ENCODE measurements at regions not wholly inside any gene's neighbourhood (a gene's known extent, or its start where the extent isn't known, plus 50 kb on each side); places are given as distances from the start of the nearest gene placed in this dataset.

DNA sequence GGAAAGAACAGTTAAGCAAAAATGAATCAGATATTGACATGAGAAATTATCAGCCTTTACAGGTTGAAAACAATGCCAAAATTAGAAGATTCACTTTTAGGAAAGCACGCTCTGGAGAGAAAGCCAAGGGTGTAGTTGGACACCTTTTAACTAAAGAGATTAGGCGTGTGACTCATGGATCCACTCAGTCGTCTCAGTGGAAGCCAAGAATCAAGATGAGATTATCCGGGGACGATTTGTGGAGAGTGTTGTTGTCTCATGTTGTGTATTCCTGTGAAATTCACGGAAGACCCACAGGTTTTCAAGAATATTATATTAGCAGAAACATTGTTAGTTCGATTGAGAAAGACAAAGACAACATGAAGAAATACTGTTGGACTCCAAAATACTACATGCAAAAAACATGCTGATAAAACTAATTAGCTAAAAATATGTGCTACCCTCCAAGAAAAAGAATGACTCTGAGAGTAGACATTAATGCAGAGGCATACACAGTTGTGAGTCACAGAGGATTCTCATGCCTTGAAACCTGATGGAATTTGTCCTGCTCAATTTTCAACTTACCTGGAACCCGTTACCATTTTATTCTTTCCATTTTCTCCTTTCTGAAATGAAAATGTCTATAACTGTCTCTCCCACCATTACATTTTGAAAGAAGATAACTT lies 192.1 kb upstream of the RND3 start:
- TF ChIP-seq POLR2A (IDR thresholded peaks at IDR 0.05) (no peak), CTCF (IDR thresholded peaks at IDR 0.05) (no peak)
- DNase-seq (ENCODE audit: low spot score in 2 of 2): no peak
- H3K4me3 ChIP-seq (ENCODE audit: low read depth, poor library complexity, severe bottlenecking): no peak overlapping the region
- WGBS, 2 donors: 53 to 54% methylated on average over 8 of the region's 8 CpGs
- intact Hi-C loops (cut with DNase I; ENCODE audit: low total_unique reads): no loop called here

GRCh38 chr2:150677551-150677950 lies 190.1 kb upstream of the RND3 start:
- no peak overlapping the region for H3K4me3 ChIP-seq (ENCODE audit: low read depth, poor library complexity, severe bottlenecking)
- TF ChIP-seq POLR2A (IDR thresholded peaks at IDR 0.05) (no peak), CTCF (IDR thresholded peaks at IDR 0.05) (no peak)
- intact Hi-C loops (cut with DNase I; ENCODE audit: low total_unique reads): no loop called here
- 70 to 71% methylated on average over 4 of the region's 4 CpGs for WGBS, 2 donors
- DNase-seq (ENCODE audit: low spot score in 2 of 2): no peak

GRCh38 chr2:150676747-150677383 lies 189.4 kb upstream of the RND3 start:
- no peak for DNase-seq (ENCODE audit: low spot score in 2 of 2)
- no peak overlapping the region for H3K4me3 ChIP-seq (ENCODE audit: low read depth, poor library complexity, severe bottlenecking)
- intact Hi-C loops (cut with DNase I; ENCODE audit: low total_unique reads): no loop called here
- TF ChIP-seq CTCF (IDR thresholded peaks at IDR 0.05) (no peak), POLR2A (IDR thresholded peaks at IDR 0.05) (no peak)
- WGBS, 2 donors: 62 to 83% methylated on average over 3 of the region's 3 CpGs

- intact Hi-C loops (cut with DNase I; ENCODE audit: low total_unique reads): no loop called here
- TF ChIP-seq POLR2A (IDR thresholded peaks at IDR 0.05): no peak
- no peak for TF ChIP-seq CTCF (IDR thresholded peaks at IDR 0.05)
- DNase-seq (ENCODE audit: low spot score in 2 of 2): no peak
- H3K4me3 ChIP-seq (ENCODE audit: low read depth, poor library complexity, severe bottlenecking): no peak overlapping the region
- WGBS, 2 donors: 82 to 91% methylated on average over 2 of the region's 2 CpGs
These were observed 188.3 kb upstream of the RND3 start for GRCh38 chr2:150675807-150676206.

DNA sequence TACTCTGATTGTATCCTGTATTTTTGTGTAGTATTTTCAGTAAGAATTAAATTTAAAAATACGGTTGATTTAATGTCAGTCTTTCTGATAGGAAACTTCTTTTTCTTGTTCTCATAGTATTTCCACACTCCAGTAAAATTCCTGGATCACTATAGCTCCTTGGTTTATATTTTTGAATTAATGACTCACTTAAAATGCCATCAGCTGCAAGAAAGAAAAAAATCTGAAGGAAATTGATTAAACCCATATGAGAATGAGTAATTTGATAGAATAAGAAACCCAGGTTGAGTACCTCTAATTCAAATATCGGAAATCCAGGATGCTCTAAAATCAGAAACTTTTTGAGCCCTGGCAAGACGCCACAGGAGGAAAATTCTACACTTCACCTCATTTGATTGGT lies 186.8 kb upstream of the RND3 start:
- DNase-seq (ENCODE audit: low spot score in 2 of 2): no peak
- no peak for TF ChIP-seq CTCF (IDR thresholded peaks at IDR 0.05)
- TF ChIP-seq POLR2A (IDR thresholded peaks at IDR 0.05): no peak
- no peak overlapping the region for H3K4me3 ChIP-seq (ENCODE audit: low read depth, poor library complexity, severe bottlenecking)
- WGBS, 2 donors: 50 to 87% methylated on average over 3 of the region's 3 CpGs
- intact Hi-C loops (cut with DNase I; ENCODE audit: low total_unique reads): no loop called here

DNA sequence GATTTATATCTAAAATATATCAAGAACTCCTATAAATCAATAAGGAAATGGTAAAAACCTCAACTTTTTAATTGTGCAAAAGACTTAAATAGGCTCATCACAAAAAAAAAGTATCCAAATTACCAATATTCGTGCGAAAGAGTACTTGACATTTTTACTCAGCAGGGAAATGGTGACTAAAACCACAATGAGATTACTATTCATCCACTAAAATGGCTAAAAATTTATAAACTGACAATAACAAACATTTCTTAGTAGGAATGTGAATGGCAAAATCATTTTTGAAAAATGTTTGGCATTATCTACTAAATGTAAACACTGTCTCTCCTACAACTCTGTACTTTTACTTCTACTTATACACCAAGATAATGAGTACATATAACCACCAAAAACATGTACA lies 184.8 kb upstream of the RND3 start:
- 96 to 99% methylated on average over 2 of the region's 2 CpGs for WGBS, 2 donors
- no peak for TF ChIP-seq POLR2A (IDR thresholded peaks at IDR 0.05)
- TF ChIP-seq CTCF (IDR thresholded peaks at IDR 0.05): no peak
- DNase-seq (ENCODE audit: low spot score in 2 of 2): no peak
- intact Hi-C loops (cut with DNase I; ENCODE audit: low total_unique reads): no loop called here
- no peak overlapping the region for H3K4me3 ChIP-seq (ENCODE audit: low read depth, poor library complexity, severe bottlenecking)
